ENCODE measurements at regions not wholly inside any gene's neighbourhood (a gene's known extent, or its start where the extent isn't known, plus 50 kb on each side); places are given as distances from the start of the nearest gene placed in this dataset.

DNA sequence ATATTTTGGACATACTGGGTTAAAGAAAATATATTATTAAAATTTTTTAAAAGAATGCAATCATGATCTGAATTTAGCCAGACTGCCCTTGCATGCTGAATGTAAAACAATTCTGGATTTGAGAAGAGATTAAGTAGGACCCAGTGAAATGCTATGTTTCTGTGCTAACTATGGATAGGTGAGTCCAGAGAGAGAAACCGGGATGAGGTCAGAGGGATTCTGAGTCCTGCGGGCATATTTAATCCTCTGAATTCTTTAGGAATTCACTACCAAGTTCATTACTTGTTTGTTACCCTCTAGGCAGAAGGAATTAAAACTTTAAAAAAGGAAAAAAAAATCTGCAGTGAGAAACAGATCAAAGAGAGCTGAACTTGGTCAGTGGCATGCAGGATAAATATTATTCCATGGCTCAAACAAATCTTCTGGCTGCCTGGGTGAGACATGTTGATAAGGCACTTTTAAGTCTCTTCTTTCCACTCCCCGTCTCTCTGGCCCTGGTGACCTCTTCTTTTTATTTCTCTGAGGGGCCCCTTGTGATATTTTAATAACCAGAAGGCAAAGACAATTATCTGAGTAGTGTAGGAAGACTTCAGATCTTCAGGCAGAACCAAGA lies 50.2 kb upstream of the LYZL1 start:
- Histone ChIP-seq H3K4me1 (ENCODE audit: control insufficient read depth, insufficient read depth, low read length) (no peaks in the 10 kb centered on the region), H3K27ac (ENCODE audit: low read length) (no peak overlapping the region)

More for the DNA sequence above, 50.2 kb upstream of the LYZL1 start:
- no peaks in the 10 kb centered on the region for H3K36me3 ChIP-seq (ENCODE audit: control insufficient read depth in 2 of 2, insufficient read depth in 2 of 2, low read length in 2 of 2)
- peaks cover 0 to 2% of the 10 kb centered on the region in 2 donors for H3K27me3 ChIP-seq (ENCODE audit: control insufficient read depth in 1 of 2, insufficient read depth in 2 of 2, low read length in 2 of 2)
- no peaks in the 10 kb centered on the region for H3K9me3 ChIP-seq (ENCODE audit: control insufficient read depth in 2 of 2, low read length in 2 of 2)
- no peak overlapping the region for H3K4me3 ChIP-seq (ENCODE audit: low read length in 2 of 2)
- no peak overlapping the region for H3K9ac ChIP-seq (ENCODE audit: low read length in 2 of 2)
